ENCODE measurements at regions not wholly inside any gene's neighbourhood (a gene's known extent, or its start where the extent isn't known, plus 50 kb on each side); places are given as distances from the start of the nearest gene placed in this dataset.
"Not testable (repeated sequence)": the region's sequence is repeated elsewhere in the genome, so short reads cannot be mapped to it uniquely, and the experiment has no call there.

- Histone ChIP-seq H4K8ac (ENCODE audit: low read depth, low read length) (no peak overlapping the region), H3K9ac (ENCODE audit: low read depth, low read length, poor library complexity) (no peak overlapping the region), H2BK15ac (ENCODE audit: low read length) (no peak overlapping the region), H2BK120ac (ENCODE audit: low read depth, low read length) (no peak overlapping the region), H3K4me2 (ENCODE audit: insufficient read depth, low read length, poor library complexity, severe bottlenecking) (no peak overlapping the region), H3K23ac (ENCODE audit: low read depth, low read length, poor library complexity) (no peak overlapping the region), H2BK12ac (ENCODE audit: low read length) (no peak overlapping the region), H3K27ac (replicated peaks; ENCODE audit: low read length) (no peak overlapping the region), H3K18ac (ENCODE audit: low read length) (no peak overlapping the region), H3K4me1 (ENCODE audit: control insufficient read depth in 2 of 2, insufficient read depth in 1 of 2, low read depth in 1 of 2, low read length in 2 of 2) (no peaks in the 10 kb centered on the region), H3K79me1 (ENCODE audit: low read depth, low read length) (no peaks in the 10 kb centered on the region), H3K27me3 (ENCODE audit: control insufficient read depth in 3 of 3, insufficient read depth in 3 of 3, low read depth in 1 of 3, low read length in 3 of 3) (no peaks in the 10 kb centered on the region), H3K4me3 (ENCODE audit: low read length in 2 of 2) (no peak overlapping the region), H2AK5ac (ENCODE audit: low read depth, low read length) (no peak overlapping the region), H3K14ac (ENCODE audit: low read length) (no peak overlapping the region), H2AFZ (ENCODE audit: low read length) (no peak overlapping the region), H4K91ac (ENCODE audit: low read depth, low read length, poor library complexity) (no peak overlapping the region), H3K4ac (ENCODE audit: low read length) (no peak overlapping the region), H3K9me3 (replicated peaks in 1 of 2; ENCODE audit: control insufficient read depth in 2 of 2, insufficient read depth in 1 of 2, low read depth in 1 of 2, low read length in 2 of 2) (no peaks in the 10 kb centered on the region), H3K36me3 (replicated peaks in 1 of 2; ENCODE audit: control insufficient read depth in 2 of 2, insufficient read depth in 2 of 2, low read length in 2 of 2) (no peaks in the 10 kb centered on the region), H2BK5ac (ENCODE audit: low read length) (no peak overlapping the region)
- WGBS, 2 donors (ENCODE audit: extremely low coverage in 2 of 2, insufficient read length in 2 of 2, insufficient replicate concordance in 1 of 2) = no CpG with 5 or more reads among the region's 4 CpGs
- DNase-seq (ENCODE audit: low spot score) = no peak
Measured at GRCh38 chrX:147537172-147537571, 374.5 kb upstream of the FMR1 start.

GRCh38 chrX:147548023-147548422 lies 363.7 kb upstream of the FMR1 start:
- H2BK5ac ChIP-seq (ENCODE audit: low read length); H3K9ac ChIP-seq (ENCODE audit: low read depth, low read length, poor library complexity); H4K91ac ChIP-seq (ENCODE audit: low read depth, low read length, poor library complexity); H2BK120ac ChIP-seq (ENCODE audit: low read depth, low read length); H3K79me1 ChIP-seq (ENCODE audit: low read depth, low read length); H3K14ac ChIP-seq (ENCODE audit: low read length); H2BK15ac ChIP-seq (ENCODE audit: low read length); H3K27ac ChIP-seq (replicated peaks; ENCODE audit: low read length); H3K4me3 ChIP-seq (ENCODE audit: low read length in 2 of 2); H3K4me2 ChIP-seq (ENCODE audit: insufficient read depth, low read length, poor library complexity, severe bottlenecking); H3K4me1 ChIP-seq (ENCODE audit: control insufficient read depth in 2 of 2, insufficient read depth in 1 of 2, low read depth in 1 of 2, low read length in 2 of 2); H2BK12ac ChIP-seq (ENCODE audit: low read length); H3K27me3 ChIP-seq (ENCODE audit: control insufficient read depth in 3 of 3, insufficient read depth in 3 of 3, low read depth in 1 of 3, low read length in 3 of 3); DNase-seq (ENCODE audit: low spot score); H3K23ac ChIP-seq (ENCODE audit: low read depth, low read length, poor library complexity); H3K9me3 ChIP-seq (replicated peaks in 1 of 2; ENCODE audit: control insufficient read depth in 2 of 2, insufficient read depth in 1 of 2, low read depth in 1 of 2, low read length in 2 of 2); H4K8ac ChIP-seq (ENCODE audit: low read depth, low read length); H3K4ac ChIP-seq (ENCODE audit: low read length); H2AK5ac ChIP-seq (ENCODE audit: low read depth, low read length); H2AFZ ChIP-seq (ENCODE audit: low read length); H3K18ac ChIP-seq (ENCODE audit: low read length); H3K36me3 ChIP-seq (replicated peaks in 1 of 2; ENCODE audit: control insufficient read depth in 2 of 2, insufficient read depth in 2 of 2, low read length in 2 of 2): not testable (repeated sequence)
- no CpG with 5 or more reads among the region's 5 CpGs for WGBS, 2 donors (ENCODE audit: extremely low coverage in 2 of 2, insufficient read length in 2 of 2, insufficient replicate concordance in 1 of 2)

- H2BK5ac ChIP-seq (ENCODE audit: low read length) = no peak overlapping the region
- no peaks in the 10 kb centered on the region for H3K36me3 ChIP-seq (replicated peaks in 1 of 2; ENCODE audit: control insufficient read depth in 2 of 2, insufficient read depth in 2 of 2, low read length in 2 of 2)
- H3K4me3 ChIP-seq (ENCODE audit: low read length in 2 of 2) = no peak overlapping the region
- no peak overlapping the region for H3K4me2 ChIP-seq (ENCODE audit: insufficient read depth, low read length, poor library complexity, severe bottlenecking)
- H3K18ac ChIP-seq (ENCODE audit: low read length) = no peak overlapping the region
- no peak overlapping the region for H2AFZ ChIP-seq (ENCODE audit: low read length)
- H4K91ac ChIP-seq (ENCODE audit: low read depth, low read length, poor library complexity) = no peak overlapping the region
- H3K9me3 ChIP-seq (replicated peaks in 1 of 2; ENCODE audit: control insufficient read depth in 2 of 2, insufficient read depth in 1 of 2, low read depth in 1 of 2, low read length in 2 of 2) = no peaks in the 10 kb centered on the region
- no peak overlapping the region for H3K27ac ChIP-seq (replicated peaks; ENCODE audit: low read length)
- WGBS, 2 donors (ENCODE audit: extremely low coverage in 2 of 2, insufficient read length in 2 of 2, insufficient replicate concordance in 1 of 2) = no CpG with 5 or more reads among the region's 3 CpGs
- H3K27me3 ChIP-seq (ENCODE audit: control insufficient read depth in 3 of 3, insufficient read depth in 3 of 3, low read depth in 1 of 3, low read length in 3 of 3) = no peaks in the 10 kb centered on the region
- H2BK120ac ChIP-seq (ENCODE audit: low read depth, low read length) = no peak overlapping the region
- no peaks in the 10 kb centered on the region for H3K4me1 ChIP-seq (ENCODE audit: control insufficient read depth in 2 of 2, insufficient read depth in 1 of 2, low read depth in 1 of 2, low read length in 2 of 2)
- H3K4ac ChIP-seq (ENCODE audit: low read length) = no peak overlapping the region
- no peak overlapping the region for H3K9ac ChIP-seq (ENCODE audit: low read depth, low read length, poor library complexity)
- no peak overlapping the region for H4K8ac ChIP-seq (ENCODE audit: low read depth, low read length)
- H2BK12ac ChIP-seq (ENCODE audit: low read length) = no peak overlapping the region
- no peak overlapping the region for H3K23ac ChIP-seq (ENCODE audit: low read depth, low read length, poor library complexity)
- no peak overlapping the region for H3K14ac ChIP-seq (ENCODE audit: low read length)
- DNase-seq (ENCODE audit: low spot score) = peak; percentile 14
- no peak overlapping the region for H2BK15ac ChIP-seq (ENCODE audit: low read length)
- H2AK5ac ChIP-seq (ENCODE audit: low read depth, low read length) = no peak overlapping the region
- H3K79me1 ChIP-seq (ENCODE audit: low read depth, low read length) = no peaks in the 10 kb centered on the region
Measured at GRCh38 chrX:147550217-147550616, 361.5 kb upstream of the FMR1 start.

- H3K23ac ChIP-seq (ENCODE audit: low read depth, low read length, poor library complexity) = no peak overlapping the region
- DNase-seq (ENCODE audit: low spot score) = no peak
- no peak overlapping the region for H2BK5ac ChIP-seq (ENCODE audit: low read length)
- H3K4me1 ChIP-seq (ENCODE audit: control insufficient read depth in 2 of 2, insufficient read depth in 1 of 2, low read depth in 1 of 2, low read length in 2 of 2) = no peaks in the 10 kb centered on the region
- no peak overlapping the region for H3K14ac ChIP-seq (ENCODE audit: low read length)
- no peak overlapping the region for H4K8ac ChIP-seq (ENCODE audit: low read depth, low read length)
- H2BK12ac ChIP-seq (ENCODE audit: low read length) = no peak overlapping the region
- no peak overlapping the region for H3K27ac ChIP-seq (replicated peaks; ENCODE audit: low read length)
- H3K9me3 ChIP-seq (replicated peaks in 1 of 2; ENCODE audit: control insufficient read depth in 2 of 2, insufficient read depth in 1 of 2, low read depth in 1 of 2, low read length in 2 of 2) = no peaks in the 10 kb centered on the region
- H3K18ac ChIP-seq (ENCODE audit: low read length) = no peak overlapping the region
- no peak overlapping the region for H2AK5ac ChIP-seq (ENCODE audit: low read depth, low read length)
- H3K4me3 ChIP-seq (ENCODE audit: low read length in 2 of 2) = no peak overlapping the region
- no peaks in the 10 kb centered on the region for H3K36me3 ChIP-seq (replicated peaks in 1 of 2; ENCODE audit: control insufficient read depth in 2 of 2, insufficient read depth in 2 of 2, low read length in 2 of 2)
- H3K4ac ChIP-seq (ENCODE audit: low read length) = no peak overlapping the region
- H2BK15ac ChIP-seq (ENCODE audit: low read length) = no peak overlapping the region
- no peak overlapping the region for H3K9ac ChIP-seq (ENCODE audit: low read depth, low read length, poor library complexity)
- H3K27me3 ChIP-seq (ENCODE audit: control insufficient read depth in 3 of 3, insufficient read depth in 3 of 3, low read depth in 1 of 3, low read length in 3 of 3) = no peaks in the 10 kb centered on the region
- H2BK120ac ChIP-seq (ENCODE audit: low read depth, low read length) = no peak overlapping the region
- H3K79me1 ChIP-seq (ENCODE audit: low read depth, low read length) = no peaks in the 10 kb centered on the region
- no CpG with 5 or more reads among the region's 1 CpG for WGBS, 2 donors (ENCODE audit: extremely low coverage in 2 of 2, insufficient read length in 2 of 2, insufficient replicate concordance in 1 of 2)
- H4K91ac ChIP-seq (ENCODE audit: low read depth, low read length, poor library complexity) = no peak overlapping the region
- H2AFZ ChIP-seq (ENCODE audit: low read length) = no peak overlapping the region
- no peak overlapping the region for H3K4me2 ChIP-seq (ENCODE audit: insufficient read depth, low read length, poor library complexity, severe bottlenecking)
Measured at GRCh38 chrX:147559191-147559590, 352.5 kb upstream of the FMR1 start.

All from neuronal stem cell (in vitro differentiated cells).